ENCODE measurements at regions not wholly inside any gene's neighbourhood (a gene's known extent, or its start where the extent isn't known, plus 50 kb on each side); places are given as distances from the start of the nearest gene placed in this dataset.

DNA sequence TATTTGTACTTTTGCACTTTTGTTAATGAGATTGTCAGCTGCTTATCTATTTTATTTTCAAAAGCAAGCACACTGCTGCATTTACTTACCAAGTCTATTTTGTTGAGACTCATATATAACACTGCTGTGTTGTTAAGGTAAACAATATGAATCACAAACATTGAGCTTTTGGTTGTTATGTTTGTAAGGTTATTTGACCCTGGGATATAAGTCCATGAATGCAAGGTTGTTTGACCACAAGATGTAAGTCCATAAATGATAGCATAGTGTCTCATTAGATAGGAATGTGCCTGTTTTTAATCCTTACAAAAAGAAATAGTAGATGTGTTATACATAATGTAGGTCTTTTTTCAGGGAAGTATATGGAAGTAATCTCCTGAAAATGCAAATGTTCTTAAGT lies 845.9 kb downstream of the CDH9 start:
- TF ChIP-seq, protein P1, sequence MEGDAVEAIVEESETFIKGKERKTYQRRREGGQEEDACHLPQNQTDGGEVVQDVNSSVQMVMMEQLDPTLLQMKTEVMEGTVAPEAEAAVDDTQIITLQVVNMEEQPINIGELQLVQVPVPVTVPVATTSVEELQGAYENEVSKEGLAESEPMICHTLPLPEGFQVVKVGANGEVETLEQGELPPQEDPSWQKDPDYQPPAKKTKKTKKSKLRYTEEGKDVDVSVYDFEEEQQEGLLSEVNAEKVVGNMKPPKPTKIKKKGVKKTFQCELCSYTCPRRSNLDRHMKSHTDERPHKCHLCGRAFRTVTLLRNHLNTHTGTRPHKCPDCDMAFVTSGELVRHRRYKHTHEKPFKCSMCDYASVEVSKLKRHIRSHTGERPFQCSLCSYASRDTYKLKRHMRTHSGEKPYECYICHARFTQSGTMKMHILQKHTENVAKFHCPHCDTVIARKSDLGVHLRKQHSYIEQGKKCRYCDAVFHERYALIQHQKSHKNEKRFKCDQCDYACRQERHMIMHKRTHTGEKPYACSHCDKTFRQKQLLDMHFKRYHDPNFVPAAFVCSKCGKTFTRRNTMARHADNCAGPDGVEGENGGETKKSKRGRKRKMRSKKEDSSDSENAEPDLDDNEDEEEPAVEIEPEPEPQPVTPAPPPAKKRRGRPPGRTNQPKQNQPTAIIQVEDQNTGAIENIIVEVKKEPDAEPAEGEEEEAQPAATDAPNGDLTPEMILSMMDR (conservative IDR thresholded peaks at IDR 0.05; ENCODE audit: control insufficient read depth, insufficient read depth, low read depth, low read length): no peak
- DNase-seq (ENCODE audit: low read depth): no peak
- no peak overlapping the region for H3K4me3 ChIP-seq (ENCODE audit: control insufficient read depth, low read depth, low read length)

DNA sequence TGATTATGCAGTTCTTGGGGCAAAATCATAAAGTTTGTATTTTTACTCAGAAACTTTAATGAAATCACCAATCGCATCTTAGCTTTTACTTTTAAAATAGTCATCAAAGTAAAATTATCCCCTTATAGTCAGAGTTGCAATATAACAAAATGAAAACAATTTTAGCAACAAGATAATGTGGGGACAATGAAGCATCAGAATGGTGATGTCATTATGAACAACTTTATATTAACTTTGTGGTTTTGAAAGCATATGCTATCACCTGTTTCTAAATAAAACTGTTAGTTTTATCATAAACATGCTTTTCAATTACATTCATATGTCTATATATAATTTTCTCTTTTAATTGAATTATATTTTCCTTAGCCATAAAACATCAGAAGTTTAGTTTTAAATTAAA lies 856.8 kb downstream of the CDH9 start:
- H3K4me3 ChIP-seq (ENCODE audit: control insufficient read depth, low read depth, low read length): no peak overlapping the region
- TF ChIP-seq, protein P1 (conservative IDR thresholded peaks at IDR 0.05; ENCODE audit: control insufficient read depth, insufficient read depth, low read depth, low read length): no peak
- no peak for DNase-seq (ENCODE audit: low read depth)

DNA sequence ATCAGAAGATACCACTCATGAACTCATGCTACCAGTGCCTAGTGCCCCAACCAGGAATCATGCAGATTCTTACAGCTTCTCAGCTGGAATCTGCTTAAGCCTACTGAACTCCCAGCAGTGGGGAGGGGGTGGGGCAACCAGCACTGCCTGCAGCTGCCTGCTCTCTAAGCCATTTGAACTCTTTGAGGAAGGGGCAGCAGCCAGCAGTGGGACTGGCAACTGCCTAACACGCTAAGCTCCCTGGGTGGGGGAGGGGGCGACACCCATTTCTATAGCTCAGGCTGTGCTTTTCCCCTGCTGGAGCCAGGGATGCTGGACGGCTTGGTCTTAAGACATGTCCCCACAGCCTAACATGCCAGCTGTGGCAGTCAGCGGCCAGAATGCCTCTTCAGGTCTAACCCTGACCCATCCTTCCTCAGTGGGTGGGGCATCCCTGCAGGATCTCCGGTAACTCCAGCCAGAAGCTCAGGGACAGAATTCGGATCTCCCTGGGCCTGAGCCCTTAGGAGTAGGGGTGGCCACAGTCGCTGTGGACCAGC lies 889.7 kb downstream of the CDH9 start:
- DNase-seq (ENCODE audit: low read depth): no peak
- TF ChIP-seq, protein P1 (conservative IDR thresholded peaks at IDR 0.05; ENCODE audit: control insufficient read depth, insufficient read depth, low read depth, low read length): no peak
- no peak overlapping the region for H3K4me3 ChIP-seq (ENCODE audit: control insufficient read depth, low read depth, low read length)

DNA sequence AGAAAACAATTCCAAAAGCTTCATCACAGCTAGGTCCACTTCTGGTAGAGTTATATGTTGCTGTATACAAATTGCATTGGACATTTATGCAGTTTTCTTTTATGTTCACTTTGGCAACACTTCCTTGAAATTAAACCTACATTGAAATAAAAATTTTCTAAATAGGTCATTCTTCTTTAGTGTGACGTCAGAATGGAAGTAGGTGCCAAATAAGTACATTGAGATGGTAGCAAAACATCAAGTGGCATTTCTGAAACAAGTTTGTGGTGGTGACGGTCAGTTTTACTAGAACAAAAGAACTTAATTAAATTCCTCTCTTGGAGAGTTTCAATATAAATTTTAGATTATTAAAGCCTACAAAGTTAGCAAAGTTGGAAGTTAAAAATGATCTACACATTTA lies 895.1 kb downstream of the CDH9 start:
- no peak overlapping the region for H3K4me3 ChIP-seq (ENCODE audit: control insufficient read depth, low read depth, low read length)
- DNase-seq (ENCODE audit: low read depth): no peak
- TF ChIP-seq, protein P1 (conservative IDR thresholded peaks at IDR 0.05; ENCODE audit: control insufficient read depth, insufficient read depth, low read depth, low read length): no peak

DNA sequence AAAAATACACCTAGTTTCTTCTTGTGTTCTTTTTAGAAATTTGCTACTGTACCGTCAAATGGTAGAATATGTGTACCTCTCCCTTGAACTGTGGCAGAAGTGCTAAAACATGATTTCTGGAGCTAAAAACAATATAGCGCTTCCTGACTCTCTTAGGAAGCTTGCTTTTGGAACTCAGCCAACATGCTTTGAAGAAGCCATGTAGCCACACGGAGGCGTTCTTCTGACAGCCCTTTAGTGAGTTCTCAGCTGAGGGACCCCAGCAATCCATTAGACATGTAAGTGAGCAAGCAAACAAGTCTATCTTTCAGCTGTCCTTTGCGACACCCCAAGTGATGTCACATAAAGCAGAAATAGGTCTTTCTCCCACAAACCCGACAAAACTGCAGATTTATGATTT lies 917.0 kb downstream of the CDH9 start:
- TF ChIP-seq, protein P1 (conservative IDR thresholded peaks at IDR 0.05; ENCODE audit: control insufficient read depth, insufficient read depth, low read depth, low read length): no peak
- DNase-seq (ENCODE audit: low read depth): no peak

DNA sequence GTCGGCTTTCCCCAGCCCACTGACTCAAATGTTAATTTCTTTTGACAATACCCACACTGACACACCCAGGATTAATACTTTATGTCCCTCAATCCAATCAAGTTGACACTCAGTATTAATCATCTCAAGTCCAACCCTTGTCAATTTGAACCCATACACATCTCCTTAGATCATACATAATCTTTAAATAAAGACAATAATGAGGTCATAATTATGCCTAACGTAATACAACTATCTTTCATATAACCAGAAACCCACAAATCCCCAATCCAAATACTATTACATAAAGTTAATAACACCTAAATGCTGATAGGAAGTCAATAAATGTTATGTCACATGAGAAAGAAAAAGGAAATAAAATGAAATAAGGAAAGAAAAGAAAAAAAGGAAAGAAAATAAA lies 934.2 kb downstream of the CDH9 start:
- TF ChIP-seq, protein P1 (conservative IDR thresholded peaks at IDR 0.05; ENCODE audit: control insufficient read depth, insufficient read depth, low read depth, low read length): no peak
- no peak overlapping the region for H3K4me3 ChIP-seq (ENCODE audit: control insufficient read depth, low read depth, low read length)
- no peak for DNase-seq (ENCODE audit: low read depth)

More for the DNA sequence above, 917.0 kb downstream of the CDH9 start:
- no peak overlapping the region for H3K4me3 ChIP-seq (ENCODE audit: control insufficient read depth, low read depth, low read length)

DNA sequence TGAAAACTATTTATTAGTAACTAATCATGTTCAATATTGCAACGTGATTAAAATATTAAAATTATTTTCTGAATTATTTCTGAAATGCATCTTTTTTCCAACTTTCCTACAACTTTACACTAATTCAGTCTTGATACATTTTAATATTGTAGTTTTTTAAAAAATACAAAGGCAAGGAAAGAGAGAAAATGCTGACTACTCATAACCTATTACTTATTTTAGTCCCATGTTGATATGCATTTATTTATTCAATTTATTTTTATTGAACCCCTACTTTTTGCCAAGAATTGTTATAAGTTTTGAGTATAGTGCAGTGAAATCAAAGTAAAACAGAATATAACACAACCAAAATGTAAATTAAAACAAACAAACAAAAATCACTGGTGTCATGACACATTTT lies 978.2 kb downstream of the CDH9 start:
- no peak for DNase-seq (ENCODE audit: low read depth)
- TF ChIP-seq, protein P1 (conservative IDR thresholded peaks at IDR 0.05; ENCODE audit: control insufficient read depth, insufficient read depth, low read depth, low read length): no peak
- no peak overlapping the region for H3K4me3 ChIP-seq (ENCODE audit: control insufficient read depth, low read depth, low read length)

All from fibroblast of mammary gland (primary cell).